ENCODE measurements at regions not wholly inside any gene's neighbourhood (a gene's known extent, or its start where the extent isn't known, plus 50 kb on each side); places are given as distances from the start of the nearest gene placed in this dataset.

DNA sequence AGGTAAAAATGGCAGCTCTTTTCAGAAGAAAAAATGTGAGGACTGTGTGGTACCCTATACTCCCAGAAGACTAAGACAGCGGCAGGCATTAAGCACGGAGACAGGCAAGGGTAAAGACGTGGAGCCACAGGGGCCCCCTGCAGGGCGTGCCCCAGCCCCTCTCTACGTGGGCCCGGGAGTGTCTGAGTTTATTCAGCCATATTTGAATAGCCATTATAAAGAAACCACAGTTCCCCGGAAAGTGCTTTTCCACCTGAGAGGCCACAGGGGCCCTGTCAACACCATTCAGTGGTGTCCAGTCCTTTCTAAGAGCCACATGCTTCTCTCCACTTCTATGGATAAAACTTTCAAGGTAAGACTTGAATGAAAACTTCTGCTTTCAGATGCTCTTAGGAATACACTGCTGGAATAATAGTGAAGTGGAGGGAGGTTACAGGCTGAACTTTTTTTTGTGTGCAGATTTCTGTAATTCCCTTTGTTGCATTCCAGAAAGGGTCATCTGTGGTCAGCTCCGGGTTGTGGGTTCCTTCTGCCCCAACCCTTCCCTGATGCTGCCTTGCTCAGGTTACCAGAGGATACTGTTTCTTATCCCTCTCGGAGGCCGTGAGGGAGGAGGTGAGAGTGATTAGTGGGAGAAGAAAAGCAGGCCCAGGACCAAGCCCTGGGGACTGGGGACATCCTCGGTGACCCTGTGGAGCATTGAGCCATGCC, 58.4 kb downstream of the SLC25A47 start:
- DNase-seq (ENCODE audit: low read depth in 2 of 2), result no peak

DNA sequence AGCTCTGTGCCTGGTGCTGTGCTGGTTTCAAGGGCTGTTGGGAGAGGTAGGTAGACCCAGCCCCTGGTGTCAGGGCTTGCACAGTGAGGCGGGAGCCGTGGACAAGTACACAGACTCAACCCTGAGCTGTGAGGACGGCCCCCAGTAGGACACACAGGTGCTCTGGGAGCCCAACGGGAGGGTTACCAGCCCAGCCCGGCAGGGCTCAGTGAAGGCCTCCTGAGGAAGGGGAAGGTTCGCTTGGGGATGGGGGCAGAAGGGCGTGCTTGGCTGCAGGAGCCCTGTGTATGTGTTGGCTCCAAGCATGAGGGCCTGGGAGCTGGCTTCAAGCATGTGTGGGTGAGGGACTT, 58.9 kb downstream of the SLC25A47 start:
- no peak for DNase-seq (ENCODE audit: low read depth in 2 of 2)

DNA sequence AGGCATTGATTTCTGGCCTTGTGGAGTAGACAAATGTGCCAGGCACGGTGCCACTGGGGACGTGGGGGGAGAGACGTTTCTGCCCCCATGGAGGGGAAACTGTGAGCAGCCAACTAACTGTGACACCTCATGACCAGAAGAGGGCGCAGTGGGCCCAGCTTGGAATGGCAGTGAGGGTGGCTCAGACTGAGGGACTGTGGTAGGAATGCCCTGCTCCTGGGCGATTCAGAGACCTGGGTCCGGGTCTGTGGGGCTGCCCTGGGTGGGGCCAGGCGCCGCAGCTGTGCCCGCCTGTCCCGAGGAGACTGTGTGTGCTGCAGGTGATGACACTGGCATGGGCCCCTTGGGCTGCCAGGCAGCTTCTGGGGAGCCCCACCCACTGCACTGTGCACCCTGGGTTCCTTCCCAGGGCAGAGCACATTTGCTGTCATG, 60.6 kb downstream of the SLC25A47 start:
- DNase-seq (ENCODE audit: low read depth in 2 of 2), result no peak

DNA sequence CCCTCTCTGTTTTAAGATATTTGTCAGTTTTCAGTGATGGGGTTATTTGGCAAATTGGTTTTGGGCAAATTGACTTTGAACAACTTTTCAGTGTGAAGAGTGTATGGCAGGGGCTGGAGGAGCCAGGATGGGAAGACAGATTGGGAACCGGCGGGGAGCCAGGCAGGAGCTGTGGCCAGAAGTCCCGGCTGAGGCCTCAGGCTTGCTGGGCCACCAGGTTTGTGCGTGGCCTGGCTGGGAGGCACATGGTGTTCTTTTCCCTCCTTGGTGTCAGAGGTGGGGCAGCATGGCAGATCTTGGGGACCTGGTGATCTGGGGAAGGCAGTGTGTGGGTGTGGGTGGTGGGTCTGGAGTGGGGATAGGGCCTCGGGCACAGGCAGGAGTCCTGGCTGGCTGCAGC, 61.1 kb downstream of the SLC25A47 start:
- DNase-seq (ENCODE audit: low read depth in 2 of 2), result no peak

DNA sequence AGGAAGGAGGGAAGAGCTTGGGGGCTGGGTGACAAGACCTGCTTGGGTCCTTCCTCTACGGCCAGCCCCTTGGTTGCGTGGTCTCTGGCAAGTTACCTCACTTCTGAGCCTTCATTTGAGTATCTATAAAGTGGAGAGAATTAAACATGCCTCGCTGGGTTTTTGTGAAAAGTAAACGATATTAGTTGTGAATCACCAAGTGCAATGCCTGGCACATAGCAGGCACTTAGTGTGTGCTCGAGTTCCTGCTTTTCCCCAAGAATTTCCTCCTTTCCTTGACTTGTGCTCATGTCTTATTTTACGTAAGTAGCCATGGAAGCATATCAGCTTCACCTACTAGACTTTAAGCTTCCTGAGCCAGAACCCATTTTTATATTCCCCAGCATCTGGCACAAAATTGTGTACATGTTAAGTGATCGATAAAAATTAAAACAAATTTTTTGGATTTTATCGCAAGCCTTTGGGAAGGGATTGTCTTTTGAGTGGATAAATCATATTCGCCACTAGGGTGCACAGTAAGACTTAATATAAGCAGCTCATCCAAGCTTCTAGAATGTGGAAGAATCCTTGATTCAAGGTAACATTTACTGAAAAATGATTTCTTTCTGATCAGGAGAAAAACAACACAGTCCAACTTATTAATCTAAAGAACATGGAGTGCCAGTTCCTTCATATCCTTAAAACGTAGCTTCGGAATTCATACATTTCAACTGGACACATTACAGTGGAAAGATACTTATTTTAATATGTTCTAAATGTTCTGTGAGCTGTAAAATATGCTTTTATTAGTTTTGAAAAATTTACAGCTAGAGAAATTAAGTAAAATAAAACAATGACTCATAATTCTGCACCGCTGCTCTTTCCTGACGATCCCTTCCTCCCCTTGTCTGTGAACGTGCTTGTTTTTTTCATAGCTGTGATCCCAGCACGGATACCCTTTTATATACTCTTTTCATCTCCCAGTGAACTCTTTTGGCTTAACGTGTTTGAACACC, 62.0 kb downstream of the SLC25A47 start:
- DNase-seq (ENCODE audit: low read depth in 2 of 2), result peak in 1 of 2 experiments; percentile 47

DNA sequence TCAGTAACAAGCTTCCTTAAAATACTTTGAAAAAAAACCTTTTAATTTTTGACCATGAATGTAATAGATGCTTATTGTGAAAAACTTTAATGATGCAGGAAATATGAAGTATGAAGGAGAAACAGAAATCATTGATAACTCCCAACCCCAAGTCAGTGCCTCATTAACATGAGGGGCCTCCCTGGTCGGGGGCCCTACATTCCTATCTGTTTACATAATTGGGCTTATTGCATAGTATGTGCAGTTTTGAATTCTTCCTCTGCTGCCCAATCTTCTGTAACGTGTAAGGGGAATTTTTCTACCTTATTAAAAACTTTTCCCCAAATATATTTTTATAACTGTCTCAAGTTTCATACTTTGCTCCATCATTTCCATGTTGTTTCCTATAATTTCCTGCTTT, 63.0 kb downstream of the SLC25A47 start:
- no peak for DNase-seq (ENCODE audit: low read depth in 2 of 2)

DNA sequence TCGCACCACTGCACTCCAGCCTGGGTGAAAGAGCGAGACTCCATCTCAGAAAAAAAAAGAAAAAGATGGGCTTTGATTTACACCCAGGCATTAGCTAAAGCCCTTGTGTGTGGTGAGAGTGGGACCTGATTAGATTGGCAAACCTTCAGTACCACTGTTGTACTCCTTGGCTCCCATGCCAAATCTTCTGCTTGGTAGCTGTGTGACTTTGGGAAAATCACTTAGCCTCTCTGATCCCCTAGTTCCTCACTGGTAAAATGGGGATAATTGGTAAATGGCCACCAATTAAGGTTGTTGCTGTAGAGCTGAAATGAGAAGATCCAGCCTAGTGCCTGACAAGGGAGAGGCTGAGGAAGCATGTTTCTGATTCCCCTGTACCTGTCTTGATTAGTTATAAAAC, 63.7 kb downstream of the SLC25A47 start:
- no peak for DNase-seq (ENCODE audit: low read depth in 2 of 2)

DNA sequence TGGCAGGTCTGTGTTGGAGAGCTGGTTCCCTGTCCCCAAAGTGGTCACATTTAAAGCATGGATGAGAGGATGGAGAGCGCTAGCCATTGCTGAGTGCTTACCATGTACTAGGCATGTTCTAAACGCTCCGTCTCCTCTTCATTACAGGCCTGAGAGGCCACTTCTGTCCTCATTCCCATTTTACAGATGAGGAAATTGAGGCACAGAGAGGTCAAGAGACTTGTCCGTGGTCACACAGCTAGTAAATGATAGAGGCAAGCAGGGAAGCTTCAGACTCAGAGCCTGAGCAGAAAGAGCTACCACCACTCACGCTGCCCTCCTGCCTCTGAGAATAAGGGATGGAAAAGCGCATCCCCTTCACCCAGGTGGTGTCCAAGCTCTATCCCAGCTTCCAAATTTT, 64.3 kb downstream of the SLC25A47 start:
- no peak for DNase-seq (ENCODE audit: low read depth in 2 of 2)

DNA sequence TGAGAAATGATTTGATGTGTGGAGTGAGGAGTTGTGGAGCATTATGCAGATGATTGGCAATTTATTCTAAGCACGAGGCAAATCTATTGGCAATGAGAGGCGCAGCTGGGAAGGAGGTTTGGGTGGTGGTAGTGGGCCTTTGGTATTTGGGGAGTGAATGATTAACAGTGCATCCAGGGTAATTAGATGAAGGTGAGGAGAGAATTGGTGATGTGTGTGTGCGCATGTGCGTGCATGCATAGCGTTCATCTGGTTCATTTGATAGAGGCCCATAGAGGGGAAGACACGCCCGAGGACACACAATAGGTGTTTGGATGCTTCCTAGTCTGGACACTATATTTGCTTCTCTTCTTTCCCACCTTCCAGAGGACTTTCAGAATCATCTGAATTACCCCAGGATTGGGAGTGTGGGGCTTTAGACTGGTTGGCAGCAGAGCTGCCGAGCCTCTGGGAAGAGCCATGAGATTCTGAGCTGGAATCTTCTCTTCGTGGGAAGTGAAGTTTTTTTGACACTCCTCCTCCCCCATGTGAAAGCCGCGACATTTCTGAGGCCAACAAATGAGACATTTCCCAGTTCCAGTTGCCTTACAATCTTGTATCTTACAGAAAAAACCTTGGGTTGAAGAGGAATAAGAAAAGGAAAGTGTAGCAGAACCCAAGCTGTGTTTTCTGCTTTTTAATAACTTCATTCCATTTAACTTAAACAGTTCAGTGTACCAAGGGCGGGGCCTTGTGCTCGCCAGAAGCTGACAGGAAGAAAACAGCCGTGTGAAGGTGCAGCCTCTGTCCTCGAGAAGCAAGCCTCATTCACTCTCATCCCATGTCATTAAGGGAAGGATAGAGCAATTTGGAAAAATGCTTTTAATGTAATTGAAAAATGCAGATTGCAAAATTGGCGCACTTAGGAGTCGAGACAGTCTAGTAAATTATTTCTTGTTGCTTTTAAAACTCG, 65.2 kb downstream of the SLC25A47 start:
- DNase-seq (ENCODE audit: low read depth in 2 of 2), result no peak

DNA sequence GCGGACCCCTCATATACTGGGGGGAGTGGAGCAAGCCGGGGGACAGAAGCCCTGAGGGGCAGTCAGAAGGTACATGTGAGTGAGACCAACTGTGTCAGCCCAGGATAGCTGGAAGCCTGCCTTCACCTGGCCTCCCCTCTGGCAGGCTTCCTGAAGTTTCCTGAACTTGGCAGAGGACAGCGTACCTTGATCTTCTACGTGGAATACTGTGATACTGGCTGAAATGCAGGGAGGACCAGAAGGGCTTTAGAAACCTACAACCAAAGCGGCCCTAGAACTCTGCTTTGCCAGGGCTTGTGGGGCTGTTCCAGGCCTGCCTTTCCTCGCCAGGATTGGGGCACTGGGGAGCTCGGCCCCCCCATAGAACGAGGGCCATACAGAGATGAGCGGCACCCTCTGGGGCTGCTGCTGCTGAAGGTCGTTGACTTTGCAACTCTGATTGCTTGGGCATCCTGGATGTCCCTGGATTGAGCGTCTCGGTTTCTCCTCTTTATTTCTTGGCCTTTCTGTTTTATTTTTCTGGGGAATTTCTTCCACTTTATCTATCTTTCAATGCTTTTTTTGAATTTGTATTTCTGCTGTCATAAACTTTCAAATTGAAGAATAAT, 66.5 kb downstream of the SLC25A47 start:
- no peak for DNase-seq (ENCODE audit: low read depth in 2 of 2)

DNA sequence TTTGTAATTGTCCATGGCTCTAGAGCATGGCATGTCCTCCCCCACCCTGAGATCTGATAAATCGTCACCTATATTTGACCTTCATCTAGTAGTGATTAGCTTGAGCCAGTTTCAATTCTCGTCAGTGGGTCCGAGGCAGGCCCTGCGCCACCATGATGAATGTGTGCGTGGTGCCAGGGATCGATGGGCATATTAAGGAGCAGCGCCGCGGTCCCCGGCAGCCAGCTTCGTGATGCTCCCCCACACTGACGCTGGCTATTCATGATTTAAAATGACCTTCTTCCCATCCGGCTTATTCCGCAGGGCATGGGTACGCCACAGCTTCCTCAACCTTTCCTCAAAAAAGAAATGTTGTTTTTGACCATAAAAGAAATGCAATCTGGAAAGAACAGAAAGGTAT, 68.0 kb downstream of the SLC25A47 start:
- DNase-seq (ENCODE audit: low read depth in 2 of 2), result no peak

DNA sequence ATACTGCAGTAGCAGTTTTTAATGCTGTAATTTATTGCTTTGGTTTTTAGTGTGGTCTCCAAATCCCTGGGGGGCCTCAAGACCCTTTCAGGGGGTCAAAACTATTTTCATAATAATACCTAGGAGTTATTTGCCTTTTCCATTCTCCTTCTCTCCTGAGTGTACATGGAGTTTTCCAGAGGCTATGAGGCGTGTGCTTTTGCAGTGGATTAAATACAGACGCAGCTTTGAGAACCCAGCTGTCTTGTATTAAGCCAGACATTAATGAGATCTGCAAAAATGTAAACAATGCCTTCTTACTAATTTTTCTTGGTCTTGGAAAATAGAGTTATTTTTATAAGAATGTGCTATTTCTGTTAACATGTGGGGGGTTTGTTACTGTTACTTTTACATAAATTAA, 68.6 kb downstream of the SLC25A47 start:
- DNase-seq (ENCODE audit: low read depth in 2 of 2), result peak; percentile 92

DNA sequence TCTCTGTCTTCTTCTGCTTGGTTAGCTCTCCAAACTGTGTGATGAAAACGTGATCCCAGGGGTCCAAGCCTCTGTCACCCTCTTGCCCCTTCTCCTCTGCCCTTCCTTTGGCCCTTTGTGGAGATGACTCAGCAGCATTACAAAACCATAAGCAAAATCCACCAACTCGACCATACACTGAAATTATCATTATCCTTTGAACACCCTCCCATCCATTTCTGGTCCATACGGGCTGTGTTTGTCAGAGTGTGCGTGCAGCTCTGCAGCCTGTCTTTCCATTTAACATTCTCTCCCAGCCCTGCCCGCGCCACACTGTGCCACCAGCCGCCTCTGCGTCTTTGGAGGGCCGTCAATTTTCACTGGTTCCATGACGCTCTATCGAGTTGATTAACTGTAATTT, 69.2 kb downstream of the SLC25A47 start:
- no peak for DNase-seq (ENCODE audit: low read depth in 2 of 2)

DNA sequence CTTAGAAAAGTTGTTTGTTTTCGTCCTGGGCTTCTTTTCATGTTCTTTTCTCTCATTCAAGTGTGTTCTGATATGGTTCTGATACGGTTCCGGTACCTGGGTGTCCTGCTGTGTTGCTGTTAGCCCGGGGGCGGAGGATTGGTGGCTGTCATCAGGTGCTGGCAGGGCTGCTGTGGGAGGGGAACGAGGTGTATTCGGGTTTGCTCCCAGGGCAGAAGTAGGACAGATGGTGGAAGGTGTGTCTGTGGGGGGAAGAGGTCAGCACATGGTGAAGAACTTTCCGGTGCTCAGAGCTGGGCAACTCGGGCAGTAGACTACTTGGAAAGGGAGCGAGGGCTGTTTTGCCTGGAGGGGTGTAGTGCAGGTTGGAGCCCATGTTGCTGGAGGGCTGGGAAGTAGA, 70.2 kb downstream of the SLC25A47 start:
- no peak for DNase-seq (ENCODE audit: low read depth in 2 of 2)

DNA sequence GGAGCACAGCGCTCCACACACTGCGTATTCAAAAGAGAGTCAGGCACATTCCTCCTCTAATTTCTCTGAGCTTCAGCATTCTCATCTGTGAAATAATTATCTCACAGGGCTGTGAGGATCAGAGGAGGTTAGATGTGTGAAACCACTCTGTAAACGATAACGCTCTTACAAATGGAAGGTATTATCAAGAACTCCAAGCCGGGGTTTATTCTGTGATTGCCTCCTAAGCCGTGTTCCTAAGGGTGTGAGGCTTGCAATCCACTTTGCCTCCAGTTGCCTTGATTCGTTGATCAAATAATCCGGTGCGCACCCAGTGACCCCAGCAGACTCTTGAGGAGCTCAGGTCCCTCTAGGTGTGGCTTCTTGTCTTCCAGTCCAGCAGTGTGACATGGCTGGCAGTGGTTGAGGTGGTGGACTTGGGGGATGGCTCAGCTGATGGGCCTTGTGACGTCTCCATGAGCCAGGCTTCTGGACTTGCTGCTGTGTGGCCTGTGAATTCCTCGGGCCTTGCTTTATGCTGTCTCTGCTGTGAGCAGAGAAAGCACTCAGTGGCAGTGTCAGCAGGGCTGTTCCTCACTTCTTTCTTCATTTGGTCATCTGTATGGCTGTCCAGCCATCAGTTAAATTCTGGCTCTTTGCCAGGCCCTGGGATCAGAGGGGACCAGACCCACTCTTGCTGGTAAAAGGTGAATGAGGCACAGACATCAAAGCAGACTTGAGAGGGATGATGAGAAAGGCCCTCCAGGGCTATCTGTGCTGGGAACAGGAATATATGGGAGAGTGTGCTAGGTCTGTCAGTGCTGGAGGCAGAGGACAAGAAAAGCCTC, 71.0 kb downstream of the SLC25A47 start:
- DNase-seq (ENCODE audit: low read depth in 2 of 2), result no peak

DNA sequence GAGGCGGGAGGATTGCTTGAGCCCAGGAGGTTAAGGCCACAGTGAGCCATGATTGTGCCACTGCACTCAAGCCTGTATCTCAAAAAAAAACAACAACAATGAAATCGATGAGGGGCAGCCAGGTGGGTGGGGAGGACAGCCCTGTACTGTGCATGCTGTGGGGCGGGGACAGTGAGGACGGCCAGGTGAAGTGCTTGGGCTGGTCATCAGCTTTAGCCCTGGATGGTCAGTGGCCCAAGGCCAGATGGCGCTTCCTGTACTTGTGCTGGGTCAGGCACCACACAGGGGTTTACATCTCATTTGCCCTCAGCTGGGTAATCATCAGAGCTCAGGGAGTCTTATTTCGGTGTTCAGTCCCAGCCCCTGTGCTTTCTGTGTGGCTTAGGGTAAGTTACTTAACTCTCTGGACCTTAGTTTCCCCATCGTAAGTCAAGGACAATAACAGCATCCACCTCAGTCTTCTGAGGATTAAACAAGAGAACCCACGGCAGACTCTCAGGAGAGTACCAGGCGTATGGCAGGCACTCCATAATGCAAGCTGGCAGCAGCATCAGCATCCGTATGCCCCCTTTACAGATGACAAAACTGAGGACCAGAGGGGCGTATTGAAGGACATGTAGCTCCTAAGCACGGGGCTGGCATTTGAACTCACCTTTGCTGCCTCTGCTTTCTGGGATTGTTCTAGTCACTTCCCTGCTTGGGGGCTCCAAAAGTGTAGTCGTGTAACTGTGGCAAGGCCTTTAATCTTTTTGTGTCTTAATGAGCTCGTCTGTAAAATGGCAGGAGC, 71.9 kb downstream of the SLC25A47 start:
- no peak for DNase-seq (ENCODE audit: low read depth in 2 of 2)

DNA sequence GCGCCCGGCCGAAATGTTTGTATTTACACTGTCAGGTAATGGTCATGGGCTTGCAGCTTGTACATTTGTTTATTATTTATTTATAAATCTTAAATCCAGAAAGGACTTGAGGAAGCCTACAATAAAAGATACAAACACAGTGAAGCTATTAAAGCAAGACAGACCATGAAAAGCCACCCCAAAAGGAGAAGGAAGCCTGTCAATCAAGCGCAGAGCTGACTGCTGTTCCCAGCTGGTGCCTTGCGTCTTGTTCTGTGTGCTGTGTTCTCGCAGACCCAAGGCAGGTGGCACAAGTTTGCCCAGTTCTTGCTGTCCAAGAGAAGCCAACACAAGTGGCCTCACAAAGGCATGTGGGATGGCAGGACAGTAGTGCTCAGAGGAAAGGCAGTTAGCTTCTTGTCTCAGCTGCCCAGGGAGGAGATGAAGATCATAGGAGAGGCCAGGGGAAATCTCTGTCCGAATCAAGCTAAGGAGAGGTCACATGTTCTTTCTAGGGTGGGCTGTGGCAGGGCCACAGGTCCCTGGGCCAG, 73.2 kb downstream of the SLC25A47 start:
- no peak for DNase-seq (ENCODE audit: low read depth in 2 of 2)

DNA sequence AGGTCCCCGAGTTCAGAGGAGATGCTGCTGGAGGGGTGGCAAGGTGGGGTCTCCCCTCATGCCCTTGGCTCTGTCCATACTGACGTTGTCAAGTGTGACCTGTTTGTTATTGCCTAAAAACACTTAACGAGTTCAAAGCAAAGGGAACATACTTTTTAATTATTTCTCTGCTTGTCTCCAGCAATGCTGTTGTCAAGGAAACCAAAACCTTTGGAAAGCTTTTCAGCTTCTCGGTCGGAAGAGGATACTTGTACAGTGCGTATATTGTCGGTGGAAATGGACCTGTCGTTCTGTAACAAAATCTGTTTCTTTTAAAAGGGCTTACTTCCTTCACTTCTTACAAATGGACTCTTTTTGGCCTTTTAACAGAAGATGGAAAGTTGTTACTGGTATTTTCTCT, 73.9 kb downstream of the SLC25A47 start:
- DNase-seq (ENCODE audit: low read depth in 2 of 2), result no peak

DNA sequence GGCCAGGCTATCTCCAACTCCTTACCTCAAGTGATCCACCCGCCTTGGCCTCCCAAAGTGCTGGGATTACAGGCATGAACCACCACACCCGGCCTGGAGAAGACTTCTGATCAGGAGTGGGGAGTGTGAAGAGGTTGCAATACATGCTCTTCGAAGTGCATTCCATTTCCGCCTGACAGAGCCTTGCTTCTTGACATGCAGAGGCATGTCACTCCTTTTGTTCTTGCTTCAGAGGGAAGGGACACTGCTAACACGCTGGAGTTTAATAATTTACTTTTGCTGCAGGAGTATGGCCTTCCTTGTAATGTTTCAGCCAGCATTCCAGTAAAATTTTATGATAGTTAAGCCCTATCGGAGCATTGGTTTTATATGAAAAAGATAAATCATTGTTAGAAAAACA, 74.9 kb downstream of the SLC25A47 start:
- no peak for DNase-seq (ENCODE audit: low read depth in 2 of 2)

All from fibroblast of skin of left quadriceps (primary cell).